ENCODE measurements at regions not wholly inside any gene's neighbourhood (a gene's known extent, or its start where the extent isn't known, plus 50 kb on each side); places are given as distances from the start of the nearest gene placed in this dataset.
"Not testable (repeated sequence)": the region's sequence is repeated elsewhere in the genome, so short reads cannot be mapped to it uniquely, and the experiment has no call there.

DNA sequence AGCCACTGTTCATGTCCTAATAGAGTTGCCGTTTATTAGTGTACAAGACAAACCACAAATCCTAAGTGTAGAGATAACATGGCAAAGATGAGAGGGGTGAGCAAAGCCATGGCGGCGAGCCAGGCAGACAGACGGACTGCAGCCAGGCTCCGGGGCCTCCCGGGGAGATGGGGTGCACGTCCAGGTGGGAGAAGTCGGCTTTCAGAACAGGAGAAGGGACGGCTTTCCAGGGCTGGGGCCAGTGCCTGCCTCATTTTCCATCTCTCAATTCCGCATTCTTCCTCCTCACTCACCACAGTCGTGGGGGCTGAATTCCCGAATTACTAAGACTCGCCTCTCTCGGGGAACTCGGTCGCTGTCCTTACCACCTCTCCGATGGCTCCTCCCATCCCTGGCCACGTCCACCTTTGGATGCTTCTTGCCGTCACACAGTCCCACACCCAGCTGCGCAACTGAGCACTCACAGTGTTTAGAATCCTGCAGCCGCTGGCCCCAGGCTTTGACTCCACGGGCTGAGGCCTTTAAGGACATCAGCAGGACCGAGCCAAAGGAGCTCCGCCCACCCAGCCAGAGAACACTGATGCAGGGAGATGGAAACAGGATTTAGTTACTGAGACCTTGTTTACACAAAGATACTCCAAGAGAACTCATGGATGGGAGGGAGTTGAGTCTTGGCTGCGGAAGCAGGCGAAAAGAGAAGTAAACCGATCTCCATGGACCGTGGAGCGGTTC is 59.7 kb downstream of the RNF112 start:
- peak; percentile 27 for DNase-seq

GRCh38 chr17:19474405-19474804 is 59.2 kb upstream of the SLC47A1 start:
- not testable (repeated sequence) for DNase-seq

DNA sequence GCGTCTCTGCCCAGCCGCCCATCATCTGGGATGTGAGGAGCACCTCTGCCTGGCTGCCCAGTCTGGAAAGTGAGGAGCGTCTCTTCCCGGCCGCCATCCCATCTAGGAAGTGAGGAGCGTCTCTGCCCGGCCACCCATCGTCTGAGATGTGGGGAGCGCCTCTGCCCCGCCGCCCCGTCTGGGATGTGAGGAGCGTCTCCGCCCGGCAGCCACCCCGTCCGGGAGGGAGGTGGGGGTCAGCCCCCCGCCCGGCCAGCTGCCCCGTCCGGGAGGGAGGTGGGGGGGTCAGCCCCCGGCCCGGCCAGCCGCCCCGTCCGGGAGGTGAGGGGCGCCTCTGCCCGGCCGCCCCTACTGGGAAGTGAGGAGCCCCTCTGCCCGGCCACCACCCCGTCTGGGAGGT is 57.9 kb upstream of the SLC47A1 start:
- not testable (repeated sequence) for DNase-seq

DNA sequence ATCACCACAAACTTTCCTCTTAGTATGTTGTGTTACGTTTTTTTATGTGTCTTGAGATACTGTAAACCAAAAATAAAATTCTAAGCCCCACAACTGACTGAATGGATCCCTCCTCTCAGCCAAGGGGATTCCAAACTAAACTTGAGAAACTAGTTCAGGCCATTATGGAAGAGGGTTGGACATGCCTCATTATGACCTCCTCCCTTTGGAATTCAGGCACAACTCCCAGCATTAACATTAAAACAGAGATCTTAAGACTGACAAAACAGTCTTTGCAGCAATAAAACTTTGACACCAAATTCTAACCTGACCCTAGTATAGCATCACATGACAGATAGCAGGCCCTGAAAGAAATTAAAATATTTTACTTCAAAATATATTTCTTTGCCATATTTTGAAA is 51.1 kb upstream of the SLC47A1 start:
- DNase-seq = no peak
